Neural cell (in vitro differentiated cells): ENCODE measurements at regions not wholly inside any gene's neighbourhood (a gene's known extent, or its start where the extent isn't known, plus 50 kb on each side); places are given as distances from the start of the nearest gene placed in this dataset.

ENCODE experiments used
- H2AFZ ChIP-seq: fragments of 200-600, 300-800 bp; sonication (generic), shearing (Covaris generic); 2 replicates; pipeline ENCODE4 v1.6.0; 2014; ENCODE audit warnings: low read depth, mild to moderate bottlenecking, antibody characterized with exemption, low read length, moderate library complexity
- H3F3A ChIP-seq: fragments of 200-600 bp; shearing (Covaris generic); 2 replicates; pipeline ENCODE4 v1.6.1; 2016; ENCODE audit warnings: mild to moderate bottlenecking, moderate library complexity, mixed read lengths, antibody characterized with exemption, low read length; ENCODE audit not compliant: insufficient read depth, poor library complexity, severe bottlenecking
- H3K27ac ChIP-seq: fragments of 200-600, 300-800 bp; sonication (generic), shearing (Covaris generic); 2 replicates; pipeline ENCODE4 v1.5.1; 2014; ENCODE audit warnings: mild to moderate bottlenecking, low read length, moderate library complexity
- H3K27me3 ChIP-seq: fragments of 300-800, 200-600 bp; sonication (generic), shearing (Covaris generic); 2 replicates; pipeline ENCODE4 v1.6.0; 2014; ENCODE audit warnings: mild to moderate bottlenecking, low read depth, low read length, moderate library complexity; ENCODE audit not compliant: insufficient read depth
- H3K36me3 ChIP-seq: fragments of 300-800, 200-600 bp; sonication (generic), shearing (Covaris generic); 2 replicates; pipeline ENCODE4 v1.5.1; 2014; ENCODE audit warnings: mild to moderate bottlenecking, antibody characterized with exemption, low read length, moderate library complexity; ENCODE audit not compliant: insufficient read depth
- H3K4me2 ChIP-seq: fragments of 300-800, 200-600 bp; sonication (generic), shearing (Covaris generic); 2 replicates; pipeline ENCODE4 v1.6.0; 2014; ENCODE audit warnings: mild to moderate bottlenecking, low read length
- H3K4me3 ChIP-seq: fragments of 300-800, 200-600 bp; sonication (generic), shearing (Covaris generic); 2 replicates; pipeline ENCODE4 v1.5.1; 2014; ENCODE audit warnings: mild to moderate bottlenecking, low read length, moderate library complexity
- H3K79me2 ChIP-seq: fragments of 200-600 bp; shearing (Covaris generic); replicated peaks from 2 replicates; pipeline ENCODE4 v1.6.0; 2014; ENCODE audit warnings: mild to moderate bottlenecking, low read length, moderate library complexity; ENCODE audit not compliant: insufficient read depth
- H3K9ac ChIP-seq: fragments of 300-800, 200-600 bp; sonication (generic), shearing (Covaris generic); 2 replicates; pipeline ENCODE4 v1.6.1; 2016; ENCODE audit warnings: mild to moderate bottlenecking, low read length, mixed read lengths
- H3K9me2 ChIP-seq: fragments of 200-600 bp; shearing (Covaris generic); 2 replicates; pipeline ENCODE4 v1.6.1; 2016; ENCODE audit warnings: mild to moderate bottlenecking, low read length, mixed read lengths; ENCODE audit not compliant: insufficient read depth
- H3K9me3 ChIP-seq: fragments of 200-600, 300-800 bp; sonication (generic), shearing (Covaris generic); 2 replicates; pipeline ENCODE4 v1.6.1; 2016; ENCODE audit warnings: mild to moderate bottlenecking, mixed run types, low read length, moderate library complexity, mixed read lengths
- H4K20me1 ChIP-seq: fragments of 200-600 bp; shearing (Covaris generic); 2 replicates; pipeline ENCODE4 v1.6.1; 2016; ENCODE audit warnings: mild to moderate bottlenecking, mixed run types; ENCODE audit not compliant: insufficient read depth
- CTCF ChIP-seq: fragments of 450-650 bp; IDR thresholded peaks from 2 replicates; pipeline ENCODE4 v1.5.1; 2014; ENCODE audit warnings: antibody characterized with exemption, mild to moderate bottlenecking, moderate library complexity; ENCODE audit not compliant: poor library complexity, severe bottlenecking
- EP300 ChIP-seq: fragments of 450-650 bp; conservative IDR thresholded peaks from 2 replicates; pipeline ENCODE4 v1.6.1; 2014; ENCODE audit warnings: antibody characterized with exemption, mild to moderate bottlenecking, moderate library complexity; ENCODE audit not compliant: poor library complexity, severe bottlenecking
- EZH2 ChIP-seq: fragments of 200-600, 300-800 bp; shearing (Covaris generic), sonication (generic); IDR thresholded peaks from 2 replicates; pipeline ENCODE4 v1.6.1; 2014; ENCODE audit warnings: antibody characterized with exemption, low read length, borderline replicate concordance, mild to moderate bottlenecking; ENCODE audit not compliant: insufficient read depth, poor library complexity, severe bottlenecking
- MXI1 ChIP-seq: fragments of 450-650 bp; conservative IDR thresholded peaks from 2 replicates; pipeline ENCODE4 v1.6.1; 2014; ENCODE audit warnings: antibody characterized with exemption, mild to moderate bottlenecking; ENCODE audit not compliant: poor library complexity, severe bottlenecking
- POLR2AphosphoS5 ChIP-seq: IDR thresholded peaks from 2 replicates; pipeline ENCODE4 v1.6.1; 2012
- RAD21 ChIP-seq: fragments of 450-650 bp; conservative IDR thresholded peaks from 2 replicates; pipeline ENCODE4 v1.6.1; 2014; ENCODE audit warnings: antibody characterized with exemption, mild to moderate bottlenecking, moderate library complexity
- SMC3 ChIP-seq: fragments of 450-650 bp; conservative IDR thresholded peaks from 2 replicates; pipeline ENCODE4 v1.6.1; 2014; ENCODE audit warnings: antibody characterized with exemption, mild to moderate bottlenecking, moderate library complexity; ENCODE audit not compliant: poor library complexity
- TAF1 ChIP-seq: IDR thresholded peaks from 2 replicates; pipeline ENCODE4 v1.6.1; 2012; ENCODE audit warnings: low read depth
- TF ChIP-seq, protein P1 (sequence below): IDR thresholded peaks from 2 replicates; pipeline ENCODE4 v1.6.1; 2012; ENCODE audit warnings: borderline replicate concordance

GRCh38 chr3:187957582-187957981 lies 196.4 kb upstream of the LPP start:
- Histone ChIP-seq H3K9me2 (no peaks in the 10 kb centered on the region), H3F3A (no peaks in the 10 kb centered on the region), H3K9ac (no peak overlapping the region), H3K4me2 (no peak overlapping the region), H3K36me3 (no peaks in the 10 kb centered on the region), H3K4me3 (no peak overlapping the region), H3K27ac (no peak overlapping the region), H3K79me2 (no peaks in the 10 kb centered on the region), H2AFZ (no peak overlapping the region), H3K9me3 (no peaks in the 10 kb centered on the region), H3K27me3 (no peaks in the 10 kb centered on the region), H4K20me1 (no peaks in the 10 kb centered on the region)
- no peak for TF ChIP-seq EZH2
- no peak for TF ChIP-seq POLR2AphosphoS5
- TF ChIP-seq TAF1, result no peak
- TF ChIP-seq MXI1, result no peak
- TF ChIP-seq, protein P1, sequence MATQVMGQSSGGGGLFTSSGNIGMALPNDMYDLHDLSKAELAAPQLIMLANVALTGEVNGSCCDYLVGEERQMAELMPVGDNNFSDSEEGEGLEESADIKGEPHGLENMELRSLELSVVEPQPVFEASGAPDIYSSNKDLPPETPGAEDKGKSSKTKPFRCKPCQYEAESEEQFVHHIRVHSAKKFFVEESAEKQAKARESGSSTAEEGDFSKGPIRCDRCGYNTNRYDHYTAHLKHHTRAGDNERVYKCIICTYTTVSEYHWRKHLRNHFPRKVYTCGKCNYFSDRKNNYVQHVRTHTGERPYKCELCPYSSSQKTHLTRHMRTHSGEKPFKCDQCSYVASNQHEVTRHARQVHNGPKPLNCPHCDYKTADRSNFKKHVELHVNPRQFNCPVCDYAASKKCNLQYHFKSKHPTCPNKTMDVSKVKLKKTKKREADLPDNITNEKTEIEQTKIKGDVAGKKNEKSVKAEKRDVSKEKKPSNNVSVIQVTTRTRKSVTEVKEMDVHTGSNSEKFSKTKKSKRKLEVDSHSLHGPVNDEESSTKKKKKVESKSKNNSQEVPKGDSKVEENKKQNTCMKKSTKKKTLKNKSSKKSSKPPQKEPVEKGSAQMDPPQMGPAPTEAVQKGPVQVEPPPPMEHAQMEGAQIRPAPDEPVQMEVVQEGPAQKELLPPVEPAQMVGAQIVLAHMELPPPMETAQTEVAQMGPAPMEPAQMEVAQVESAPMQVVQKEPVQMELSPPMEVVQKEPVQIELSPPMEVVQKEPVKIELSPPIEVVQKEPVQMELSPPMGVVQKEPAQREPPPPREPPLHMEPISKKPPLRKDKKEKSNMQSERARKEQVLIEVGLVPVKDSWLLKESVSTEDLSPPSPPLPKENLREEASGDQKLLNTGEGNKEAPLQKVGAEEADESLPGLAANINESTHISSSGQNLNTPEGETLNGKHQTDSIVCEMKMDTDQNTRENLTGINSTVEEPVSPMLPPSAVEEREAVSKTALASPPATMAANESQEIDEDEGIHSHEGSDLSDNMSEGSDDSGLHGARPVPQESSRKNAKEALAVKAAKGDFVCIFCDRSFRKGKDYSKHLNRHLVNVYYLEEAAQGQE, result no peak
- no peak for TF ChIP-seq CTCF
- no peak for TF ChIP-seq RAD21
- no peak for TF ChIP-seq SMC3
- TF ChIP-seq EP300, result no peak

- Histone ChIP-seq H3K36me3 (no peaks in the 10 kb centered on the region), H3K79me2 (no peaks in the 10 kb centered on the region), H3K9me2 (no peaks in the 10 kb centered on the region), H3K9me3 (no peaks in the 10 kb centered on the region), H3K4me2 (no peak overlapping the region), H3K4me3 (no peak overlapping the region), H3K27me3 (no peaks in the 10 kb centered on the region), H4K20me1 (no peaks in the 10 kb centered on the region), H3K9ac (no peak overlapping the region), H3F3A (no peaks in the 10 kb centered on the region), H3K27ac (no peak overlapping the region), H2AFZ (no peak overlapping the region)
- TF ChIP-seq SMC3, result no peak
- TF ChIP-seq EZH2, result no peak
- no peak for TF ChIP-seq MXI1
- no peak for TF ChIP-seq CTCF
- no peak for TF ChIP-seq POLR2AphosphoS5
- no peak for TF ChIP-seq TAF1
- TF ChIP-seq EP300, result no peak
- TF ChIP-seq, protein P1, result no peak
- no peak for TF ChIP-seq RAD21
Measured at GRCh38 chr3:187958432-187959003, 195.4 kb upstream of the LPP start.
